CD8-positive, alpha-beta memory T cell (primary cell): ENCODE measurements at regions not wholly inside any gene's neighbourhood (a gene's known extent, or its start where the extent isn't known, plus 50 kb on each side); places are given as distances from the start of the nearest gene placed in this dataset.

Experiments
- CTCF ChIA-PET: fragments of 350-600 bp; sonication (Branson Sonifier 250); formaldehyde crosslinking; loops from one replicate; lab custom pipeline; 2021; ENCODE audit warnings: antibody characterized with exemption; lab: Charles Lee
- POLR2A ChIA-PET: fragments of 350-600 bp; sonication (Branson Sonifier 250); formaldehyde crosslinking; loops from one replicate; lab custom pipeline; 2021; ENCODE audit warnings: antibody characterized with exemption; lab: Charles Lee
- DNase-seq, 5 donors: peaks; one replicate each; pipeline versions ENCODE4 v3.0.0 to v3.0.0-alpha.2; 2020 to 2022; ENCODE audit warnings: mixed read lengths in 1 of 5
- H3K27ac ChIP-seq: one replicate; pipeline ENCODE4 v1.7.0; 2013; ENCODE audit warnings: low read depth, mild to moderate bottlenecking, low read length, moderate library complexity
- H3K27me3 ChIP-seq: 2 replicates; pipeline ENCODE4 v1.7.0; 2013; ENCODE audit warnings: low read length, mild to moderate bottlenecking; ENCODE audit not compliant: insufficient read depth, poor library complexity, severe bottlenecking
- H3K36me3 ChIP-seq: 2 replicates; pipeline ENCODE4 v1.7.0; 2013; ENCODE audit warnings: mild to moderate bottlenecking, low read length, moderate library complexity; ENCODE audit not compliant: insufficient read depth
- H3K4me1 ChIP-seq: 2 replicates; pipeline ENCODE4 v1.7.0; 2013; ENCODE audit warnings: mild to moderate bottlenecking, low read length, moderate library complexity; ENCODE audit not compliant: insufficient read depth
- H3K4me3 ChIP-seq: 2 replicates; pipeline ENCODE4 v1.7.0; 2013; ENCODE audit warnings: mild to moderate bottlenecking, low read length
- H3K9me3 ChIP-seq: 2 replicates; pipeline ENCODE4 v1.7.0; 2013; ENCODE audit warnings: mild to moderate bottlenecking, low read length
- H3K27ac Mint-ChIP-seq, 8 donors: one replicate each; pipeline ENCODE4 v1.8.0; 2020 to 2021; ENCODE audit warnings: mixed read lengths in 8 of 8, mild to moderate bottlenecking in 6 of 8, inconsistent platforms in 3 of 8, moderate library complexity in 3 of 8
- H3K27me3 Mint-ChIP-seq, 2 donors: one replicate each; pipeline ENCODE4 v1.8.0; 2020 to 2021; ENCODE audit warnings: mixed read lengths in 2 of 2, mild to moderate bottlenecking in 1 of 2, moderate library complexity in 1 of 2
- H3K36me3 Mint-ChIP-seq, 3 donors: one replicate each; pipeline ENCODE4 v1.8.0; 2020 to 2021; ENCODE audit warnings: mixed read lengths in 3 of 3, inconsistent platforms in 1 of 3, mild to moderate bottlenecking in 1 of 3
- H3K4me1 Mint-ChIP-seq, 3 donors: one replicate each; pipeline ENCODE4 v1.8.0; 2020 to 2021; ENCODE audit warnings: mixed read lengths in 3 of 3, inconsistent platforms in 1 of 3, mild to moderate bottlenecking in 1 of 3
- H3K4me3 Mint-ChIP-seq, 7 donors: one replicate each; pipeline ENCODE4 v1.8.0; 2020 to 2021; ENCODE audit warnings: mixed read lengths in 7 of 7, mild to moderate bottlenecking in 6 of 7, moderate library complexity in 4 of 7, inconsistent platforms in 2 of 7
- H3K9me3 Mint-ChIP-seq, 5 donors: one replicate each; pipeline ENCODE4 v1.8.0; 2020 to 2022; ENCODE audit warnings: mixed read lengths in 5 of 5, mild to moderate bottlenecking in 3 of 5, moderate library complexity in 2 of 5, inconsistent platforms in 1 of 5

DNA sequence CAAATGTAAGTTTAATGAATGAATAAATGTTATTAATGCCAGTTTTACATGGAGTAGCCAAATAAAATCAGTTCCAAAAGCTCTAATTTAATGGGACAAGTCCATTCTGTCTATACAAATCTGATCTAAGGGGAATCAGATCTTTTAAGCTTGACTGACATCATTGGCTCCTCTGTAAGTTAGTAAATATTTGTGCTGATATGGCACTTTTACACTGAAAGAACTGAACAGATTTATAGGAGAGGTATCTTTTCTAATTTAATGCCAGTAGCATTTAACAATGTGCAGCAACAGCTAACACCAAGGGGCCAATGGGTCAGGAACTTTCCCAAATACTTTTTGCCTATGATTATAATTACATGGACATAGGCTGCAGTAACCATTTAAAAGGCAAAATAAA lies 832.3 kb downstream of the PCDH17 start:
- no peaks in the 10 kb centered on the region for H3K9me3 ChIP-seq
- H3K27ac ChIP-seq: no peak overlapping the region
- Mint-ChIP-seq H3K27me3 (no peaks in the 10 kb centered on the region), H3K36me3 (no peaks in the 10 kb centered on the region), H3K9me3 (peaks cover 2 to 7% (median 4%) of the 10 kb centered on the region in 5 donors), H3K27ac (no peak overlapping the region), H3K4me3 (no peak overlapping the region), H3K4me1 (no peaks in the 10 kb centered on the region)
- ChIA-PET POLR2A (no interaction called here), CTCF (no interaction called here)
- H3K4me1 ChIP-seq: no peaks in the 10 kb centered on the region
- DNase-seq: no peak
- H3K27me3 ChIP-seq: no peaks in the 10 kb centered on the region
- H3K4me3 ChIP-seq: no peak overlapping the region
- H3K36me3 ChIP-seq: no peaks in the 10 kb centered on the region

DNA sequence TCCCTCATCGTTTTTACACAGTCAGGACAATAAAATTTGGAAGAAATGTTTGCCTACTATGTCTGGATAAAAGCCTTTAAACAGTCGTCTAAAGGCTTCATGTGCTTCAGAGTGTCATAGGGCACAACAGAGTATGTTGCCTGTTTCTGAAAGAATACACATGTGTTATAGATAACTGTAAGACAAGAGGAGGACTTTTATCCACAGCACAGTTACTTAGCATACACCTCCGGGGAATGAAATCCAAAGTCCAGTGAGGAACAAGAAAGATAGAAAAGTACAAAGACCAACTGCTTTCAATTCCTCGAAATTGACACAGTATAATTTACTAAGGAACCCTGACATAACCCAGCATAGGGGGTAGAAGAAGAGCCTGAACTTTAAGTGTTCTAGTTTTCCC lies 835.6 kb downstream of the PCDH17 start:
- H3K9me3 Mint-ChIP-seq: peaks cover 0 to 7% (median 5%) of the 10 kb centered on the region in 5 donors
- Histone ChIP-seq H3K27ac (no peak overlapping the region), H3K36me3 (no peaks in the 10 kb centered on the region), H3K4me1 (no peaks in the 10 kb centered on the region), H3K9me3 (no peaks in the 10 kb centered on the region), H3K4me3 (no peak overlapping the region), H3K27me3 (no peaks in the 10 kb centered on the region)
- CTCF ChIA-PET: no interaction called here
- H3K27ac Mint-ChIP-seq: peak overlapping the region in 1 of 8 donors; percentile 12
- H3K4me3 Mint-ChIP-seq: no peak overlapping the region
- H3K4me1 Mint-ChIP-seq: no peaks in the 10 kb centered on the region
- POLR2A ChIA-PET: no interaction called here
- H3K27me3 Mint-ChIP-seq: no peaks in the 10 kb centered on the region
- DNase-seq: no peak
- no peaks in the 10 kb centered on the region for H3K36me3 Mint-ChIP-seq

DNA sequence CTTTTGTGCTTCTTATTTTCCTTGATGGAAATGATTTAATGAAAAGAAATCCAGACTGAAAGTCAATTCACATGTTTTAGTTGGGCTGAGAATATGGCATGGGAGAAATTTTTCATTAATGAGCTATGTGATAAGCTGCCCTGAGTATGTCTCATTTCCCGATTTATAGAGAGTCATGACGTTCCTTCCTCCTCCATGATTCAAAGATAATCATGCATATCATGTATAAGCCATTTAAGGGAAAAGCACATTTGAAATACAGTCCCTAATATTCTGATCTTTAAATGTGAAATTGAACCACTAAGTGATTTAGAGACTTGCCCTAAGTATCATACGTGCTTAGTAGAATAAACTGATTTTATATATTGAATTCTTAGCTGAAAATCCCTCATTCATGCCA lies 840.9 kb downstream of the PCDH17 start:
- ChIA-PET CTCF (no interaction called here), POLR2A (no interaction called here)
- Mint-ChIP-seq H3K4me3 (no peak overlapping the region), H3K27me3 (no peaks in the 10 kb centered on the region), H3K36me3 (no peaks in the 10 kb centered on the region), H3K4me1 (no peaks in the 10 kb centered on the region), H3K9me3 (peaks cover 0 to 7% (median 2%) of the 10 kb centered on the region in 5 donors), H3K27ac (no peak overlapping the region)
- Histone ChIP-seq H3K36me3 (no peaks in the 10 kb centered on the region), H3K4me1 (no peaks in the 10 kb centered on the region), H3K27me3 (no peaks in the 10 kb centered on the region), H3K4me3 (no peak overlapping the region), H3K27ac (no peak overlapping the region), H3K9me3 (no peaks in the 10 kb centered on the region)
- no peak for DNase-seq

DNA sequence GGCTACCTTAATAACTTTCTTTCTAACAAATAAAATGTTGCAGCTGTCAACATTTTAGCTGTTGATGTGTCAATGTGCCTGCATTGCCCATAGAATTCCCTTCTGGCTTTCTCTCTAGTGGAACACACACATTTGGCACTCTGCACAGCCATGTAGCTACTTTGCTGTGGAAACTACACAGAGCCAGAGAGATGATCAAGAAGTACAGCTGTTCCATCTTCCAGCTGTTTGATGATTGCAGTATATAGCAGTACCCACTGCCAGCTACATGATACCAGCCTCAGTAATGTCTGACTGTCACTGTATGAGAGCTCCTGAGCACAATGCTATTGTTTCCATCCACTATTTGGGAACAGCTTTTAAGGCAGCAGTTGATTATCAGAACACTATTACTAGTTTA lies 843.0 kb downstream of the PCDH17 start:
- H3K4me3 ChIP-seq: no peak overlapping the region
- H3K27me3 Mint-ChIP-seq: no peaks in the 10 kb centered on the region
- H3K4me1 Mint-ChIP-seq: no peaks in the 10 kb centered on the region
- no peaks in the 10 kb centered on the region for H3K36me3 Mint-ChIP-seq
- ChIA-PET POLR2A (no interaction called here), CTCF (no interaction called here)
- no peaks in the 10 kb centered on the region for H3K27me3 ChIP-seq
- H3K9me3 Mint-ChIP-seq: peaks cover 0 to 13% (median 2%) of the 10 kb centered on the region in 5 donors
- H3K27ac ChIP-seq: no peak overlapping the region
- H3K36me3 ChIP-seq: no peaks in the 10 kb centered on the region
- no peak overlapping the region for H3K27ac Mint-ChIP-seq
- no peaks in the 10 kb centered on the region for H3K4me1 ChIP-seq
- no peak overlapping the region for H3K4me3 Mint-ChIP-seq
- H3K9me3 ChIP-seq: no peaks in the 10 kb centered on the region
- DNase-seq: no peak

DNA sequence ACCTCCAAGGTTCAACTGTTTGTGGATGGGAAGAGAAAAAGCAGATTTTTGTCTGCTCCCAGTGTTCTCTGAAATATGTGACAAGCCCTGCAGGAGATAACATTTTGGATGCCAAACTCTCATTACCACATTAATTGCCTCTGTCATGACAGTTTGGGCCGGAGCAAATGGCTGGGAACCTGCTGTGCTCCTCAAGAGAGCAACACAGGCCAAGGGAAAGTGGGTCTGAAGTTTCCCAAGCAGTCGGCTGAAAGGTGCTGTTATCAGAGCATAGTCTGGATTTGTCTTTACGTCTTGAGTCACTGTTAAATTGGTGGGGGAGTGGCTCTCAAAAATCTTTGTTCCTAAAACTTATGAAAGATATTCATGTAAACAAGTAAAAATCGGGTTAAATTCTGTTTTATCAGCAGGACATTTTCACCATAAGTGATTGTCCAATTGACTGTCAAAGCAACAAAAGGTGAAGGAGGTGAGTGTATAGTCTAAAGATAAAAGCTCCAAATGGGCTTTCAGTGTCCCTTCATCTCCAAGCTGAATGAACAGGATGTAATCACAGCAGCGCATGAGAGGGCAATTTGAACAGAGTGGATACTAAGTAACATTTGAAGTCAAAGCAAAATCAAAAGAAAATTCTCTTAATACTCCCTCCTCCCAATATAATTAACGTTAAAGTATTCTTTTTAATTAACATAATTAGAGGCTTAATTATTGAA lies 844.8 kb downstream of the PCDH17 start:
- no peaks in the 10 kb centered on the region for H3K4me1 ChIP-seq
- ChIA-PET CTCF (no interaction called here), POLR2A (no interaction called here)
- H3K9me3 ChIP-seq: no peaks in the 10 kb centered on the region
- no peaks in the 10 kb centered on the region for H3K27me3 Mint-ChIP-seq
- no peak overlapping the region for H3K27ac ChIP-seq
- no peaks in the 10 kb centered on the region for H3K36me3 Mint-ChIP-seq
- H3K4me1 Mint-ChIP-seq: no peaks in the 10 kb centered on the region
- H3K4me3 Mint-ChIP-seq: no peak overlapping the region
- H3K27ac Mint-ChIP-seq: no peak overlapping the region
- no peaks in the 10 kb centered on the region for H3K27me3 ChIP-seq
- no peaks in the 10 kb centered on the region for H3K36me3 ChIP-seq
- no peak overlapping the region for H3K4me3 ChIP-seq
- no peak for DNase-seq
- peaks cover 2 to 24% (median 3%) of the 10 kb centered on the region in 5 donors for H3K9me3 Mint-ChIP-seq

DNA sequence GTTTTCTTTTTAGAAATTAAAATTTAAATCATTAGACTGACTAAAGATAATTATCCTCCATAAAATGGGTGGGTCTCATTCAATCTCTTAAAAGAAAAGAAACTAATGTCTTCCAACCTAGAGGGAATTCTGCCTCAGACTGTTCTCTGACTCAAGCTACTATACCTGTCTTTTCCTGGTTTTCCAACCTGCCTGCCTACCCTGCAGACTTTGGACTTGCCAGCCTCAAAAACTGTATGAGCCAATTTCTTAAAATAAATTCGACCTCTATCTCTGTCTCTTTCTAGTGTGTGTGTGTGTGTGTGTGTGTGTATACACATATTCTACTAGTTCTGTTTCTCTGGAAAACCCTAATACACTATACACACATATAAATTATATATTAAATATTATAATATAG lies 847.3 kb downstream of the PCDH17 start:
- Histone ChIP-seq H3K27ac (no peak overlapping the region), H3K4me1 (no peaks in the 10 kb centered on the region), H3K27me3 (no peaks in the 10 kb centered on the region), H3K4me3 (no peak overlapping the region), H3K9me3 (no peaks in the 10 kb centered on the region), H3K36me3 (no peaks in the 10 kb centered on the region)
- DNase-seq: no peak
- H3K4me3 Mint-ChIP-seq: no peak overlapping the region
- H3K4me1 Mint-ChIP-seq: no peaks in the 10 kb centered on the region
- ChIA-PET POLR2A (no interaction called here), CTCF (no interaction called here)
- no peak overlapping the region for H3K27ac Mint-ChIP-seq
- H3K9me3 Mint-ChIP-seq: peaks cover 2 to 24% (median 3%) of the 10 kb centered on the region in 5 donors
- H3K27me3 Mint-ChIP-seq: no peaks in the 10 kb centered on the region
- H3K36me3 Mint-ChIP-seq: no peaks in the 10 kb centered on the region

DNA sequence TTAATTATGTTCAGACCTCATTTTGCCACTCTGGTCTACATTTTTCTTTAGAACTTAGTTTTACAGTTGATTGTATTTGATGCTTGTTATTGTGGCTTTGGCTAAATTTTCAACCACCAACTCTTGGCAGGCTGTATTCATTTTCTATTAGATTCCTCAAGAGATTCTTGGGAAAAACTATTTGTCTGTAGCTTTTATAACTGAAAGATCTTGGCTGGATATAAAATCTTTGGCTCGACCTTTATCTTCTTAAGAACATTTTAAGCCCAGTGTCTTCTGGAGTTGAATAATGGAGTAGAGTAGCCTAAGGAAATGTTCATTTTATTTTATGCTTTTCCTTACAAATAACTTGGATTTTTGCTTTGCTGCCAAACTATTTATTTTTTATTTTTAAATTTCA lies 848.5 kb downstream of the PCDH17 start:
- no peaks in the 10 kb centered on the region for H3K36me3 Mint-ChIP-seq
- H3K4me1 Mint-ChIP-seq: no peaks in the 10 kb centered on the region
- H3K27ac Mint-ChIP-seq: no peak overlapping the region
- H3K36me3 ChIP-seq: no peaks in the 10 kb centered on the region
- H3K4me3 ChIP-seq: no peak overlapping the region
- H3K27ac ChIP-seq: no peak overlapping the region
- no peaks in the 10 kb centered on the region for H3K27me3 Mint-ChIP-seq
- ChIA-PET POLR2A (no interaction called here), CTCF (no interaction called here)
- peaks cover 2 to 24% (median 6%) of the 10 kb centered on the region in 5 donors for H3K9me3 Mint-ChIP-seq
- H3K9me3 ChIP-seq: no peaks in the 10 kb centered on the region
- no peaks in the 10 kb centered on the region for H3K4me1 ChIP-seq
- H3K4me3 Mint-ChIP-seq: no peak overlapping the region
- no peak for DNase-seq
- no peaks in the 10 kb centered on the region for H3K27me3 ChIP-seq

DNA sequence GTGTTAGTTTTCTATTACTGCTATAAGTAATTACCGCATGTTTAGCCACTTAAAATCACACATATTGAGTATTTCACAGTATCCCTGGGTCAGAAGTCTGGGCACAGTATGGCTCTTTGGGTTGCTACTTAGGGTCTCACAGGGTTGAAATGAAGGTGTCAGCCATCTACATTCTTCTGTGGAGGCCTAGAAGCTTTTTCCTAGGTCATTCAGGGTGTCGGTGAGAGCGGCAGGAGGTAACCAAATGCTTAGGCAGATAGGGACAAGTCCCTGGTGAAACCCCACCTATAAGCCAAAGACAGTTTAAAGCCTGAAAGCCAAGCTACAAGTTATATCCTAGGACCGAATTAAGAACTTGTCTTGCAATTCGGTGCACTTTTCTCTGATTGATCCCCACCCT lies 856.7 kb downstream of the PCDH17 start:
- Mint-ChIP-seq H3K9me3 (peaks cover 0 to 17% (median 10%) of the 10 kb centered on the region in 5 donors), H3K4me1 (no peaks in the 10 kb centered on the region), H3K27me3 (no peaks in the 10 kb centered on the region), H3K36me3 (no peaks in the 10 kb centered on the region), H3K4me3 (no peak overlapping the region), H3K27ac (no peak overlapping the region)
- ChIA-PET POLR2A (no interaction called here), CTCF (no interaction called here)
- H3K27me3 ChIP-seq: no peaks in the 10 kb centered on the region
- H3K27ac ChIP-seq: no peak overlapping the region
- H3K9me3 ChIP-seq: no peaks in the 10 kb centered on the region
- H3K4me1 ChIP-seq: no peaks in the 10 kb centered on the region
- no peaks in the 10 kb centered on the region for H3K36me3 ChIP-seq
- no peak overlapping the region for H3K4me3 ChIP-seq
- no peak for DNase-seq
